Activated CD4-positive, alpha-beta T cell treated with anti-CD3 and anti-CD28 coated beads, Interleukin-2, amount 10 ng/mL, durations not matched to agents 24 days and 14 days (primary cell): ENCODE measurements at regions not wholly inside any gene's neighbourhood (a gene's known extent, or its start where the extent isn't known, plus 50 kb on each side); places are given as distances from the start of the nearest gene placed in this dataset.

Source experiments
- DNase-seq: peaks from one replicate; pipeline ENCODE4 v3.0.0; 2022
- H3K27ac Mint-ChIP-seq: one replicate; pipeline ENCODE4 v1.8.0; 2022; ENCODE audit warnings: mild to moderate bottlenecking, mixed read lengths
- H3K27me3 Mint-ChIP-seq: one replicate; pipeline ENCODE4 v1.8.0; 2022; ENCODE audit warnings: mixed read lengths
- H3K36me3 Mint-ChIP-seq: one replicate; pipeline ENCODE4 v1.8.0; 2022; ENCODE audit warnings: low read depth, mild to moderate bottlenecking, mixed read lengths
- H3K4me1 Mint-ChIP-seq: one replicate; pipeline ENCODE4 v1.8.0; 2021; ENCODE audit warnings: mixed read lengths
- H3K4me3 Mint-ChIP-seq: one replicate; pipeline ENCODE4 v1.8.0; 2022; ENCODE audit warnings: mild to moderate bottlenecking, moderate library complexity, mixed read lengths
- H3K9me3 Mint-ChIP-seq: one replicate; pipeline ENCODE4 v1.8.0; 2021; ENCODE audit warnings: mixed read lengths
- intact Hi-C: fragments of 100-400 bp; cut with micrococcal nuclease; formaldehyde crosslinking; loops from one replicate; pipeline ENCODE4 v1.15.1; 2023

DNA sequence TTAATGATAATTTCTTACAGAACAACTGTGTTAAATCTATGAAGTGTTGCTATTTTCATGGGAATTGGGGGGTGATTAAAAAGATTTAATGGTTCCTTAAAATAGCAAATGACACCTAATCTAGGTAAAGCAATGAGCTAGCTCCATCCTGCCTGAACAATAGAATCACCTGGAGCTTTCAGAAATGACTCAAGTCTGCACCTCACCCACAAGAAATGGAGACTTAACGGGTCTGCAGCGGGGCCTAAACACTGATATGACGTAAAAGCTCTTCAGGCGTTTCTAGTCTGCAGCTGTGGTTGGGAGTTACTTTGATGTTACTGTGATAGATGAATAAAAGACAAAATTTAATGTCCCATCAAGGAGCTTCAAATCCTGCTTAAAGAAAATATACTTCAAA is 328.2 kb downstream of the RND3 start:
- H3K27me3 Mint-ChIP-seq: no peaks in the 10 kb centered on the region
- H3K4me3 Mint-ChIP-seq: no peak overlapping the region
- H3K36me3 Mint-ChIP-seq: no peaks in the 10 kb centered on the region
- H3K4me1 Mint-ChIP-seq: no peaks in the 10 kb centered on the region
- intact Hi-C loops: no loop called here
- no peak overlapping the region for H3K27ac Mint-ChIP-seq
- DNase-seq: no peak
- no peaks in the 10 kb centered on the region for H3K9me3 Mint-ChIP-seq

DNA sequence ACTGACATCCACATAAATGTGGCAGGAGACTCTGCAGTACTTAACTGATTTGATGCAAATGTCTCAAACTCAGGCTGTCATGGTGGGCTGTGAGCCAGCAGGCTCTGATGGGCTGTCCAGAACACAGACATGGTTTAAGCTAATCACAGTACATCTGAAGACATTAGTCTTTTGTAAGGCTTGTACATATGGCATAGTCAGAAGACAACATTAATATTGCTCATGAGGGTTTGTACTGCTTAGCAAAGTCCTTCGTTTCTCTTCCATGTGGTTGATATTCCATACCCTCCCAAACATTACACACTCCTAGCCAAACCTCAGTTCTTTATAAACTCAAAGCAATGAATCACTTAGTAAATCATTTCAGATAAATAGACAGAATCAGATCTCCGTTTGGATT is 330.6 kb downstream of the RND3 start:
- Mint-ChIP-seq H3K27me3 (no peaks in the 10 kb centered on the region), H3K27ac (no peak overlapping the region), H3K4me3 (no peak overlapping the region), H3K9me3 (no peaks in the 10 kb centered on the region), H3K4me1 (no peaks in the 10 kb centered on the region), H3K36me3 (no peaks in the 10 kb centered on the region)
- intact Hi-C loops: no loop called here
- DNase-seq: no peak

DNA sequence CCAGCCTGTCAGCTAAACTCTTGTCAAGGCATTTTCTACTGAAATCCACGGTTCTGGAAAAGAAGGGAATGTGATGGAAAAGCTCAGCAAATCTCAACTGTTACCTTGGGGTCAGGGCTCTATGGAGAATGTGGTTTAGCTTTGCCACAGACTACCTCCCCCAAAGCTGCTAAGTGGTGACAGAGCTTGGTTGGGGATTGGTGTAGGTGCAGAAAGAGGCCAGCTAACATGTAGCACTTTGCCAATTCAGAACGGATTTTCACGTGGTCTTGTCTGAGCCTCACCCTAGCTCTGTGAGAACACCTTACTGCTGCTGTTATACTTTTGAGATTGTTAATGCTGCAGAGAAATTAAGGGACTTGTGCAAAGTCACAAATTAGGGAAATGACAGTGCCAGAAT is 331.1 kb downstream of the RND3 start:
- Mint-ChIP-seq H3K27ac (no peak overlapping the region), H3K9me3 (no peaks in the 10 kb centered on the region), H3K36me3 (no peaks in the 10 kb centered on the region), H3K4me1 (no peaks in the 10 kb centered on the region), H3K4me3 (no peak overlapping the region), H3K27me3 (no peaks in the 10 kb centered on the region)
- intact Hi-C loops: no loop called here
- no peak for DNase-seq

DNA sequence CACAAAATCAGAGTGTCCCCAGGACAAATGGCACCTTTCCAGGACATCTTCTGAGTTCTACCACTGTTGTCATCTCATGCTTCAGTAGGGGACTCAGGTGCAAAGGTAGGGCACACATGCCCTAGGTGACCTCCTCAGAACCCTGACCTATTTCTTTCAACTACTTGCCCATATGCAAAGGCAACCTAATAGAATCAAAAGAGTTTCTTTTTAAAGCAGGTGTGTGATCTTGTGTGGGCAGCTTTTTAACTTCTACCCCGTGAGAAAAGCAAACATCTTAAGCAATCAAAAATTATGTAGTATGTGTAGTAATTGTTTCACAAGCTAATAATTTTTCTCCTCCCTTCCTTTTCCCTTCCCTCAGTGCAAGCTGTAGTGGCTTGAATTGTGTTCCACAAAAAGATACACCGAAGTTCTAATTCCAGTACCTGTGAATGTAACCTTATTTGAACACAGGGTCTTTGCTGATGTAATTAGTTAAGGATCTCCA is 333.1 kb downstream of the RND3 start:
- intact Hi-C loops: no loop called here
- Mint-ChIP-seq H3K27ac (no peak overlapping the region), H3K4me3 (no peak overlapping the region), H3K36me3 (no peaks in the 10 kb centered on the region), H3K4me1 (no peaks in the 10 kb centered on the region), H3K9me3 (no peaks in the 10 kb centered on the region), H3K27me3 (no peaks in the 10 kb centered on the region)
- no peak for DNase-seq

DNA sequence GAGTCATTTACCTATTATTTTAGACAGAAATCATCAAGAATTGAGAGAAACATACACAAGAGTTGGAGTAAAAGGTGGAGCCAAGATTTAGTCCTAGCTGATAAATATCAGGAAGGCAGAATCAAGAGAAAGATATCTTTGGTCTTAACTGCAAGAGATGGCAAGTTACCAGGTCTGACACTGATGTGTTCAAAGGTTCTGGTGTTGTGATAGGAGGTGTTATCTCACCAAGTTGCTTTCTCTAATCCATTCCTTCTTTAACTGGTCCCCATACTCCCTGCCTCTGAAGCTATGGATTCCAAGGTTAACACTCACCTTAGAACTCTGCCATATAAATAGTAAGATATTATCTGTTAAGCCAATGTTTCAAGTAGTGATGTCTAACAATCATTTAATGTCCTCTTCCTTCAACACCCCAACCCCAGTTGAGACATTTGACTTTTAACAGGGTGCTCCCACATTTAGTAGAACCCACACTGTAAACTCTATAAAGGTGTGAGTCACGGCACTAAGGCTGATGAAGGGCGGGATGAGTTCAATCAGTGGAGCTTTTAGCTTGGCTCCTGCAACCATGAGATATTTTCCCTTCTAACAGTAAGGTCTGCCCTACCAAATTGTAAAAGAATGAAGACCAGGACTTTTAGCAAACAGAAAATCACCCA is 333.7 kb downstream of the RND3 start:
- intact Hi-C loops: no loop called here
- Mint-ChIP-seq H3K9me3 (no peaks in the 10 kb centered on the region), H3K27ac (no peak overlapping the region), H3K36me3 (no peaks in the 10 kb centered on the region), H3K4me1 (no peaks in the 10 kb centered on the region), H3K4me3 (no peak overlapping the region), H3K27me3 (no peaks in the 10 kb centered on the region)
- no peak for DNase-seq

DNA sequence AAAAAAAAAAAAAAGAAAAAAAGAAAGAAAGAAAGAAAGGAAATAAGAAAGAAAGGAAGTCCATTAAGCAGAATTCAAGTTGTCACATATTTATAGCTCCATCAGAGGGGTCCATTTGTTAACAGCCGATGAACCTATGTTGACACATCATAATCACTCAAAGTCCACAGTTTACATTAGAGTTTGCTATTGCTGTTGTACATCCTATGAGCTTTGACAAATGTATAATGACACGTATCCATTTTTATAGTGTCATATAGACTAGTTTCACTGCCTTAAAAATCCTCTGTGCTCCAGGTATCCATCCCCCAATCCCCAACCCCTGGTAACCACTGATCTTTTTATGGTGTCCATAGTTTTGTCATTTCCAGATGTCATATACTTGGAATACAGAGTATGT is 335.2 kb downstream of the RND3 start:
- intact Hi-C loops: no loop called here
- Mint-ChIP-seq H3K36me3 (no peaks in the 10 kb centered on the region), H3K27me3 (no peaks in the 10 kb centered on the region), H3K9me3 (no peaks in the 10 kb centered on the region), H3K4me1 (no peaks in the 10 kb centered on the region), H3K27ac (no peak overlapping the region), H3K4me3 (no peak overlapping the region)
- no peak for DNase-seq

DNA sequence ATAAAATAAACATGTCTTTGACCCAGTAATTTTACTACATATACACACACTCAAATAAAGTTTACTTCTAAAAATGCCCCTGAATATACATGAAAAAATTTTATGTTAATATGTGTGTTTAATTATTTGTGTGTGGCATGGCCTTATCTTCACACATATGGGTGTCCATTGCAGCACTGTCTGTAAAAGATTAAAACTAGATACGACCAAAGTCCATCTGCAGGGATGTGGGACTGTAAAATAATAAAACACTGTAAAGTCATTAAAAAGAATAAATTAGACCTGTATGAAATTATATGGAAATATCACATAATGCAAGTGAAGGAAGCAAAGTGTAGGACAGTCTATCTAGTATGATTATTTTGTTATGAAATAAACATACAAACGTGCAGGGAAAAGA is 337.3 kb downstream of the RND3 start:
- H3K27me3 Mint-ChIP-seq: no peaks in the 10 kb centered on the region
- intact Hi-C loops: no loop called here
- no peaks in the 10 kb centered on the region for H3K36me3 Mint-ChIP-seq
- no peak overlapping the region for H3K27ac Mint-ChIP-seq
- H3K9me3 Mint-ChIP-seq: peaks cover 4% of the 10 kb centered on the region
- no peak for DNase-seq
- no peak overlapping the region for H3K4me3 Mint-ChIP-seq
- no peaks in the 10 kb centered on the region for H3K4me1 Mint-ChIP-seq

DNA sequence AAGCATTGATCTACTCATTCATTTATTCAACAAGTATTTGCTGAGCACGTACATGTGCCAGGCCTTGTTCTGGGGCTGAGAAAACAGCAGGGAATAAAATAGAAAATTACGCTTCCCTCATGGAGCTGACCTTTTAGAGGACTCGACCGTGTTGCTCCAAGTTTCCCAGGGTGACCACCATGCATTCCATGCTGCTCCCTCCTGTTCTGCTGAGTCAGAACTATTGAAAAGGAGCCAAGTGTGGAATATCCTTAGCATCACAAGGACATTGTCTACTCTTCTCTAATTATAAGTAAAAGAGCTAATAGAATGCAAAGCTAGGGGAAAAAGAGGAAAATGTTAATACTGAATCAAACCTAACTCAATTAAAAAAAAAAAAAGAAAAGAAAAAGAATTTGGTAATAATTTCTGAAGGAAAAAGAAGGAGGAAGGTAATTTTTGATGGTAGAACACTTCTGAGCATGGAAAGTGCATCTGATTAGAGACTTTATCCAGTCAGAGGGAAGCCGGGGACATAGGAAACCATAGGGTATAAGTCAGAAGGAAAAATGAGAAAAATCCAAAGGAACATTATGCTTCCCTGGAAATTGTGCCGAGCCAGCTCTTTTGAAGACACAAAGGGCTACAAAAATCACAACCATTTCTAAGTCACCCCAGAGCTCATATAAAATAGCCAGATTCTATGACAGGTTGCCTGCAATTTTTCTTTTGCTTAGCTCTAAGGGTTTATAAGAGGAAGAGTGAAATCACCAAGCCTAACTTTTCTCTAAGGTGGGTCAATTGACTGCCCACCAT is 339.4 kb downstream of the RND3 start:
- Mint-ChIP-seq H3K9me3 (peaks cover 4% of the 10 kb centered on the region), H3K27me3 (no peaks in the 10 kb centered on the region), H3K27ac (no peak overlapping the region), H3K4me3 (no peak overlapping the region), H3K36me3 (no peaks in the 10 kb centered on the region), H3K4me1 (no peaks in the 10 kb centered on the region)
- DNase-seq: no peak
- intact Hi-C loops: no loop called here

DNA sequence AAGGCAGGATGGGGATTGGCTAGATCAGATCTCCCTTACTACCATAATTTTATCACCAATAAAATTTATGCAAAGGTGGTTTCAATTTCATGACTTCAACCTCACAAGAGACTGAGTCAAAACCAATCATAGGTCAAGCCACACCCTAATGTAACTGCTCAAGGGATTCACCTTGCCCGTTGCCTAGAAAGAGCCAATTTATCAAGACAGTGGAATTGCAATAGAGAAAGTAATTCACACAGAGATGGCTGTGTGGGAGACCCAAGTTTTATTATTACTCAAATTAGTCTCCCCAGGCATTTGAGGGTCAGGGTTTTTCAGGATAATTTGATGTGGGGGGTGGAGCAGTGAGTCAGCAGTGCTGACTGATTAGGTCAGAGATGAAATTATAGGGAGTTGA is 340.6 kb downstream of the RND3 start:
- Mint-ChIP-seq H3K4me1 (no peaks in the 10 kb centered on the region), H3K36me3 (no peaks in the 10 kb centered on the region), H3K4me3 (no peak overlapping the region), H3K27me3 (no peaks in the 10 kb centered on the region), H3K27ac (no peak overlapping the region), H3K9me3 (peaks cover 4% of the 10 kb centered on the region)
- intact Hi-C loops: no loop called here
- no peak for DNase-seq

DNA sequence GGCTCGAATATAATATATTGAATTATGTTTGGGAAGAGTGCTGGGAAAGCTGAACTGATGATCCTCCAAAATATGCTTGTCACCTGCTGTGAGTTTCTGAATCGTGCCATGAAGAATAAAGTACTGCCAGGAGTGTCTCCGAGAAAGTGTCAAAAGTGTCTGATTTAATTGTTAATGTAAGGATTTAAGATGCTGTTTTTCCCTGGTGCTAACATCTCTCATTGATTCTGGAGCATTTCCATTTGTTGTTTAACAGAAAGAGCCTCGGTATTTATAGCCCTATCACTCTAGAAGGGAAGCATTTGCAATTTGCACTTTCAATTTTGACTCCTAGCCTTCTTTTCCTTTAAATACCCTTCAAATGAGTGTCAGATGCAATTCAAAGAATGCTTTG is 342.2 kb downstream of the RND3 start:
- Mint-ChIP-seq H3K9me3 (peaks cover 4% of the 10 kb centered on the region), H3K36me3 (no peaks in the 10 kb centered on the region), H3K27ac (no peak overlapping the region), H3K27me3 (no peaks in the 10 kb centered on the region), H3K4me1 (no peaks in the 10 kb centered on the region), H3K4me3 (no peak overlapping the region)
- no peak for DNase-seq
- intact Hi-C loops: no loop called here

DNA sequence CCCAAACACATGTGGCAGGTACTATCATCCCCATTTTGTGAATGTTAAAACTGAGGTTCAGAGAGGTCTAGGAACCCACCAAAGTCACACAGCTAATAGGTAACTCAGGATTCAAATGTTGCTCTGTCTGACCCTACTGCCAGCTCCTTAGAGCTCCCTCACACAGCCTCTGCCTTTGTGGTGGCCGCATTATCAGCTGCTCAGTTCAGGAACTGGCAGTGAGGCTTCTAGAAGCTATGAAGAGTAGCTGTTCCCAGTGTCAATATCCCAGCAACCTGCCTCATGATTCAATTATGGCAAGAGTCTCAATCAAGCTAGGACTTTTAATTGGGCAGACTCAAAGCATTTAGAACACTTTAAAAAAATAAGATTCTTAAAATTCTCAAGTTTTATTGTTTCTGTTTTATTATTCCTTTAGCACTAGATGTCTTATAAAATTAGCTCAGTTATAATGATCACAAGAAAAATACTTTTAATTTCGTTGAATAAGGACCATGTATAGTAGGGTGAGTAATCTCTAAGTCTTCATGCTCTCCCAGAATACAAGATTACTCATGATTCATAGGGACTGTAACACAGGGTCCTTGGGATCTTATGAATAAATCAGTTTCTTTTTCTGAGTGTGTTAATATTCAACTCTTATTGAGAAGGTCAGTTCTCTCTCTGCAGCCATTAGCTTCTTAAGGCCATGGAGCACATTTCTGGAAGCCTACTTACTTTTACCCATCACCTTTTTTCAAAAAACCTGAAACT is 342.7 kb downstream of the RND3 start:
- no peaks in the 10 kb centered on the region for H3K4me1 Mint-ChIP-seq
- intact Hi-C loops: no loop called here
- H3K36me3 Mint-ChIP-seq: no peaks in the 10 kb centered on the region
- DNase-seq: no peak
- H3K27ac Mint-ChIP-seq: no peak overlapping the region
- no peaks in the 10 kb centered on the region for H3K27me3 Mint-ChIP-seq
- H3K9me3 Mint-ChIP-seq: peaks cover 4% of the 10 kb centered on the region
- H3K4me3 Mint-ChIP-seq: no peak overlapping the region

DNA sequence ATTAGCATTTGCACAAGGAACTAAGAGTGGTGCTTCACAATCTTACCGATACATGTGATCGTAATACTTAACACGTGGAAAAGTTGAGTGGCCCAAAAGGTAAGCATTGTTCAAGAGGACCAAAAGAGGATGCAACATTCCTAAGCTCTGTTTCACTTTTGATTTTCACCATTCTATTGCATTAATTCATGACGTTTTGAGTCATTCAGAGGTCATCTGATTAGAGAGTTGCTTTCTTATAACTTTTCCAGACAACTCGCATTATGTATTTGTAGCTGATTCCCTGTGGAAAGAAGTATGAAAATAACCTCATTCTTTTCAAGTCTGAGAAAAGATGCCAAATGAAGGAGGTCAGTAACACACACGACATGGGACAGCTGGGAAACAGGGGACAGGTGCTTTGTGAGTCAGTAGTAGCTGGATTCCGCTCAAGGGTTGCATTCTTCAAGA is 344.4 kb downstream of the RND3 start:
- Mint-ChIP-seq H3K27me3 (no peaks in the 10 kb centered on the region), H3K27ac (no peak overlapping the region), H3K36me3 (no peaks in the 10 kb centered on the region), H3K4me3 (no peak overlapping the region), H3K9me3 (peaks cover 4% of the 10 kb centered on the region), H3K4me1 (no peaks in the 10 kb centered on the region)
- no peak for DNase-seq
- intact Hi-C loops: no loop called here

DNA sequence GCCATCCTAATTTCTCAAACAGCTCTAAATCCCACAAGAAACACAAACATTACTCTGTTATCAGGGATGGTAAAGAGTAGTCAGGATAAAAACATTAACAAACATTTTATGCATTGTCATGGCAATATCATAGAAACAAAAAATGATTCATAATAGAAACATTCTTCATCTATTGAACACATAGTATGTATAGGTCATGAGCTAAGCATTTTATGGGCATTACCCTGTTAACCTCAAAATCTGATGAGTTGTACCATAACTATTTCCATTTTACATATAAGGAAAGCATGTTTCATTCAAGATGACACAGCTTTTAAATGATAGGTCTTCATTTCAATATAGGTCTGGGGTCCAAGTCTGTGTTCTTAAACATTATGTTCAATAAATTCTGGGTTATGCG is 344.9 kb downstream of the RND3 start:
- H3K4me1 Mint-ChIP-seq: no peaks in the 10 kb centered on the region
- no peak overlapping the region for H3K27ac Mint-ChIP-seq
- no peaks in the 10 kb centered on the region for H3K36me3 Mint-ChIP-seq
- H3K9me3 Mint-ChIP-seq: peaks cover 4% of the 10 kb centered on the region
- no peaks in the 10 kb centered on the region for H3K27me3 Mint-ChIP-seq
- no peak overlapping the region for H3K4me3 Mint-ChIP-seq
- intact Hi-C loops: no loop called here
- no peak for DNase-seq
